Progenitor cell of endocrine pancreas (in vitro differentiated cells): ENCODE measurements at regions not wholly inside any gene's neighbourhood (a gene's known extent, or its start where the extent isn't known, plus 50 kb on each side); places are given as distances from the start of the nearest gene placed in this dataset.
"Not testable (repeated sequence)": the region's sequence is repeated elsewhere in the genome, so short reads cannot be mapped to it uniquely, and the experiment has no call there.

Experiments
- DNase-seq: peaks from one replicate; pipeline ENCODE4 v3.0.0; 2021; ENCODE audit warnings: low spot score; ENCODE audit not compliant: unreplicated experiment
- H3K27ac Mint-ChIP-seq: 2 replicates; pipeline ENCODE4 v1.8.0; 2021; ENCODE audit warnings: mild to moderate bottlenecking, moderate library complexity, mixed read lengths
- H3K27me3 Mint-ChIP-seq: 2 replicates; pipeline ENCODE4 v1.8.0; 2021; ENCODE audit warnings: mixed read lengths
- H3K36me3 Mint-ChIP-seq: 2 replicates; pipeline ENCODE4 v1.8.0; 2022; ENCODE audit warnings: mixed read lengths; ENCODE audit not compliant: insufficient read depth
- H3K4me1 Mint-ChIP-seq: 2 replicates; pipeline ENCODE4 v1.8.0; 2021; ENCODE audit warnings: low read depth, mixed read lengths
- H3K4me3 Mint-ChIP-seq: 2 replicates; pipeline ENCODE4 v1.8.0; 2021; ENCODE audit warnings: low read depth, mild to moderate bottlenecking, moderate library complexity, mixed read lengths
- H3K9me3 Mint-ChIP-seq: 2 replicates; pipeline ENCODE4 v1.8.0; 2021; ENCODE audit warnings: low read depth, mixed read lengths
- CTCF ChIP-seq: fragments of 200-600 bp; sonication (generic); IDR thresholded peaks from one replicate; pipeline ENCODE4 v1.5.0; 2021; ENCODE audit warnings: antibody characterized with exemption, mild to moderate bottlenecking; ENCODE audit not compliant: unreplicated experiment

GRCh38 chr7:106346167-106346677 is 61.4 kb upstream of the NAMPT start:
- no peak overlapping the region for H3K27ac Mint-ChIP-seq
- H3K27me3 Mint-ChIP-seq, result no peaks in the 10 kb centered on the region
- H3K4me1 Mint-ChIP-seq, result no peaks in the 10 kb centered on the region
- H3K36me3 Mint-ChIP-seq, result peaks cover 4% of the 10 kb centered on the region
- peaks cover 32% of the 10 kb centered on the region for H3K9me3 Mint-ChIP-seq
- no peak for TF ChIP-seq CTCF
- no peak overlapping the region for H3K4me3 Mint-ChIP-seq
- no peak for DNase-seq

GRCh38 chr7:106345421-106346166 is 60.8 kb upstream of the NAMPT start:
- TF ChIP-seq CTCF, result no peak
- Mint-ChIP-seq H3K36me3 (peaks cover 4% of the 10 kb centered on the region), H3K27me3 (no peaks in the 10 kb centered on the region), H3K4me3 (no peak overlapping the region), H3K27ac (no peak overlapping the region), H3K9me3 (peaks cover 32% of the 10 kb centered on the region), H3K4me1 (no peaks in the 10 kb centered on the region)
- no peak for DNase-seq

GRCh38 chr7:106344861-106345260 is 60.1 kb upstream of the NAMPT start:
- TF ChIP-seq CTCF, result no peak
- H3K36me3 Mint-ChIP-seq, result peaks cover 4% of the 10 kb centered on the region
- H3K9me3 Mint-ChIP-seq, result peaks cover 36% of the 10 kb centered on the region
- no peaks in the 10 kb centered on the region for H3K27me3 Mint-ChIP-seq
- no peak for DNase-seq
- no peak overlapping the region for H3K27ac Mint-ChIP-seq
- no peaks in the 10 kb centered on the region for H3K4me1 Mint-ChIP-seq
- no peak overlapping the region for H3K4me3 Mint-ChIP-seq

- Mint-ChIP-seq H3K4me1 (no peaks in the 10 kb centered on the region), H3K4me3 (no peak overlapping the region), H3K9me3 (peaks cover 33% of the 10 kb centered on the region), H3K27me3 (no peaks in the 10 kb centered on the region), H3K36me3 (peaks cover 4% of the 10 kb centered on the region), H3K27ac (no peak overlapping the region)
- no peak for TF ChIP-seq CTCF
- DNase-seq, result no peak
These were observed 59.4 kb upstream of the NAMPT start for GRCh38 chr7:106344211-106344610.

- H3K4me1 Mint-ChIP-seq, H3K27ac Mint-ChIP-seq, H3K36me3 Mint-ChIP-seq, DNase-seq, H3K4me3 Mint-ChIP-seq, H3K27me3 Mint-ChIP-seq: not testable (repeated sequence)
- H3K9me3 Mint-ChIP-seq, result peaks cover 29% of the 10 kb centered on the region
These were observed 57.3 kb upstream of the NAMPT start for GRCh38 chr7:106342049-106342448.

GRCh38 chr7:106340247-106340596 is 55.4 kb upstream of the NAMPT start:
- H3K4me1 Mint-ChIP-seq, H3K4me3 Mint-ChIP-seq, H3K36me3 Mint-ChIP-seq, DNase-seq, H3K27me3 Mint-ChIP-seq, H3K27ac Mint-ChIP-seq: not testable (repeated sequence)
- H3K9me3 Mint-ChIP-seq, result peaks cover 29% of the 10 kb centered on the region
